ENCODE measurements at regions not wholly inside any gene's neighbourhood (a gene's known extent, or its start where the extent isn't known, plus 50 kb on each side); places are given as distances from the start of the nearest gene placed in this dataset.
A peak's percentile ranks its signal among the peaks of the same experiment; 100 is the strongest.

DNA sequence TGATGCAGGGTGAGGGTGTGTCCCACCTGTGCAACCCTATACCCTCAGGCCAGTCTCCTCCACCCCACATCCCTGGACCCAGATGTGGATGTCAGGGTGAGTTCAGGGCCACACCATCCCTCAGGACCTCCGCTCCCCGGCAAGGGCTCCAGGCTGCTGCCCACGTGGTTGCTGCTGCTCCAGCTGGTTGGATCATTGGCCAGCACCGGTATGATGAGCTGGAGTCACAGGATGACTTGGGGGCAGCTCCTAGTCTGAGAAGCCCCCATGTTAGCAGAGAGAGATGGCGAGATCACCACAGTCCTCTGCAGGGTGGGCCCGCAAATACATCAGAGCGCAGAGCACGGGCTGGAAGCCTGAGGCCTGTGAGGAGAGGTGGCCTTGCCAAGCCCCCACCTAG lies 103.3 kb upstream of the GDF10 start:
- Mint-ChIP-seq H3K9me3 (no peaks in the 10 kb centered on the region), H3K4me3 (no peak overlapping the region), H3K27me3 (ENCODE audit: low read depth) (no peaks in the 10 kb centered on the region), H3K27ac (no peak overlapping the region), H3K4me1 (ENCODE audit: low read depth) (no peaks in the 10 kb centered on the region), H3K36me3 (ENCODE audit: low read depth) (no peaks in the 10 kb centered on the region)
- DNase-seq (ENCODE audit: low spot score): no peak

DNA sequence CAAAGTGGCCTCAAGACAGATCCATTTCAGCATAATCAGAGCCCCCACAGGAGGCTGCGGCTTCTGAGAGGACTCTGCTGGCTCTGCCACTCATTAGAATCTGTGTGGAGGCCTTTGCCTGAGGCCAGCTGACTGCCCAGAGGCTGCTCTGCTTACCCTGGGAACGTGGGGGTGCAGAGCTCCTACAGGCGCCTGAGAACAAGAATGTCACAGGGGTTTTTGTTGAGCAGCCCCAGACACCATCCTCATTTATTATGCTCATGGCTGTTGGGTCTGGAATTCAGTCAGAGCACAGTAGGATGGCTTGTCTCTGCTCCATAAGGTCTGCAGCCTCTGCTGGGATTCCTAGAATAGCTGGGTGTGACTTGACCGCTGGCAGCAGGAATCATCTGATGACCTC lies 101.8 kb upstream of the GDF10 start:
- no peak for DNase-seq (ENCODE audit: low spot score)
- Mint-ChIP-seq H3K4me1 (ENCODE audit: low read depth) (no peaks in the 10 kb centered on the region), H3K27me3 (ENCODE audit: low read depth) (no peaks in the 10 kb centered on the region)

DNA sequence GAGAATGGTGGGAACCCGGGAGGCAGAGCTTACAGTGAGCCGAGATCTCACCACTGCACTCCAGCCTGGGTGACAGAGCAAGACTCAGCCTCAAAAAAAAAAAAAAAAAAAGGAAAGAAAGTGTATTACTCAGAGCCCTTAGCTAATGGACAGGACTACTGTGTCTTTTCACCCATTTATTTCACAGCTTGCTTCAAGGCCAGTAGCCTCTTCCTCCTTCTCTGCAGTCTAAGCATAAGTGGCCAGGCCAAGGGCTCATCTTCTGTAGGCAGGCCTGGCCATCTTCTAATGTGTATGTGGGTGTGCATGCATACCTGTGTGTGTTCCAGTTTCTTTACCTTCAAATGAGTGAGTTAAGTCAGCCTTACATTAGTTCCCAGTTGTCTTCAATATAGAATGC lies 94.8 kb upstream of the GDF10 start:
- Mint-ChIP-seq H3K27ac (no peak overlapping the region), H3K9me3 (peaks cover 4% of the 10 kb centered on the region), H3K36me3 (ENCODE audit: low read depth) (peaks cover 2% of the 10 kb centered on the region), H3K27me3 (ENCODE audit: low read depth) (no peaks in the 10 kb centered on the region), H3K4me3 (no peak overlapping the region), H3K4me1 (ENCODE audit: low read depth) (peaks cover 32% of the 10 kb centered on the region)
- DNase-seq (ENCODE audit: low spot score): no peak

More for the DNA sequence above, 101.8 kb upstream of the GDF10 start:
- H3K9me3 Mint-ChIP-seq: peaks cover 4% of the 10 kb centered on the region
- no peak overlapping the region for H3K27ac Mint-ChIP-seq
- no peaks in the 10 kb centered on the region for H3K36me3 Mint-ChIP-seq (ENCODE audit: low read depth)
- no peak overlapping the region for H3K4me3 Mint-ChIP-seq

DNA sequence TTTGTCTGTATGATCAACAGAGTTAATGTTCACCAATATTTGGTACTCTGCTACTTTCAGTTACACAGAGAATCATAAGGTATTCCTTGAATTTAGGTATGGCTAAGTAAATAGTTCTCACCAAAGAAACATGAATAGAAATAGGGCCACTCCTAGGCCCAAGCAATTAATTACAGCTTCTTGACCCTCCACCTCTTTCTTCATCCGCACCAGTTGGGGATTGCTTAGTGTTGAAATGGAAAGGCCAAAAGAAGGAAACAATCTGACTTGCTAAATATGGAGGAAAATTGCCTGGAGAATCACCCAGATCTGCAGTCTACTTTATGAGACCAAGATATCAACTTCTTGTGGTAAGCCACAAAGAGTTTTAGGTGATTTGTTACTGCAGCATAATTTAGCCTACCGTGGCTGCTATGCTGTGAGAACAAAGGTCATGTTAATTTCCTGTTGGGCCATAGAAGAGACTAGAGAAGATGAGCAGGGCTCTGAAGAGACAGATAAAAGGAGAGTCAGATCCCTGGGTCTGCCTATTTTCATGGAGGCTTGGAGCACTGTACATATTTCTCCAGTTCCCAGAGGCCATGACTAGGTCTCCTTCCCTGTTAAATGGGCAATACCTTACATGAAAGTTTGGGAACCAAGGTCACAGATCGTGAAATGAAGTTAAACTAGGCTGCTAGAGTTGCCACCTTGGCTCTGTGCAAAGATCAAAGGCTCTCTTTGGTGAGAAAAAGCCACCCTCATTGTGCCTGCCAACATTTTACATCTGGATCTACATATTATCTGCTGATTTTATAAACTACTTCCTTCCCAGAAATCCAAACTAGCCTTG lies 93.3 kb upstream of the GDF10 start:
- H3K36me3 Mint-ChIP-seq (ENCODE audit: low read depth): peaks cover 2% of the 10 kb centered on the region
- H3K9me3 Mint-ChIP-seq: peaks cover 8% of the 10 kb centered on the region
- no peaks in the 10 kb centered on the region for H3K27me3 Mint-ChIP-seq (ENCODE audit: low read depth)
- peak; percentile 27 for DNase-seq (ENCODE audit: low spot score)
- H3K4me1 Mint-ChIP-seq (ENCODE audit: low read depth): peaks cover 38% of the 10 kb centered on the region
- H3K27ac Mint-ChIP-seq: peak overlapping the region; percentile 77
- peak overlapping the region; percentile 60 for H3K4me3 Mint-ChIP-seq

DNA sequence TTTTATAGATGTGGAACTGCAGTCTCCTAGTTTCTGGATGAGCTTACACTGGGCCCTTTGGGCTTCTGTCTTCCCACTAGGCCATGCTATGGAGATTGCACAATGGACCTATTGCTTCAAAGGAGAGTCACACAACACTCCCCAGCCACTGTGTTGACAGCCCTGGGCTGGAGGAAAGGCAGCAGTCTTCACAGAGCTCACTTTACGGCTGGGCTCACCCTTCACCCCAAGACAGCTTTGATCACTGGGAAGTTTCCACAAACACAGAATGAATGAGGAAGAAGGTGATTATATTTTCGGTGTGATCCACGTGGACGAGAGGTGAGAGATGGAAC lies 92.7 kb upstream of the GDF10 start:
- no peak for DNase-seq (ENCODE audit: low spot score)
- H3K27me3 Mint-ChIP-seq (ENCODE audit: low read depth): no peaks in the 10 kb centered on the region
- peak overlapping the region; percentile 60 for H3K4me3 Mint-ChIP-seq
- peak overlapping the region; percentile 77 for H3K27ac Mint-ChIP-seq
- H3K4me1 Mint-ChIP-seq (ENCODE audit: low read depth): peaks cover 38% of the 10 kb centered on the region
- H3K9me3 Mint-ChIP-seq: peaks cover 11% of the 10 kb centered on the region
- peaks cover 2% of the 10 kb centered on the region for H3K36me3 Mint-ChIP-seq (ENCODE audit: low read depth)

DNA sequence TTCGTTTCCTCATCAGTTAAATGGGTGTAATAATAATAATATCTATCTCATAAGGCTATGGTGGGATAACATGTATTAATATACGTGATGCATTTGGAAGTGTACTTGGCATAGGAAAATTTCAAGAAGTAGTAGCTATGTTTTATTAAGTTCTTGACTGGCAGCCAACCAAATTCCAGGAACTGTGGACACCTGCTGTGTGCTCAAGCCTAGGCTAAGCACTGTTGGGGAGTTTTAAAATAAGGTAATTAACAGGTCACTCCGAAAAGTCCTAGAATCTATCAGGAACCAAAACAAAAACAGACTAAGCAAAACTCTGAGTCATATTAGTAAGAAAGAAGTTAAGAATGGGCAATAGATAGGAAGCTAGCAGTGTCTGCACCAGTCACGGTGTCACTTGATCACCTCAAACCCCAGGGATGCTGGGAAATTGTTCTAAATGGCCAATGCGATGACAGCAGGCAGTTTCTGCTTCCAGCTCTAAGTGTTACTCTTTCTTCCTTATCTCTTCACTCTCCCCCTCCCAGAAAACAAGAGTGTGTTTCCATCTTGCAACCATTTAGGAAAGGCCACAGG lies 92.0 kb upstream of the GDF10 start:
- DNase-seq (ENCODE audit: low spot score): no peak
- Mint-ChIP-seq H3K27ac (no peak overlapping the region), H3K36me3 (ENCODE audit: low read depth) (peaks cover 5% of the 10 kb centered on the region), H3K4me3 (no peak overlapping the region), H3K27me3 (ENCODE audit: low read depth) (no peaks in the 10 kb centered on the region), H3K4me1 (ENCODE audit: low read depth) (peaks cover 38% of the 10 kb centered on the region), H3K9me3 (peaks cover 15% of the 10 kb centered on the region)

DNA sequence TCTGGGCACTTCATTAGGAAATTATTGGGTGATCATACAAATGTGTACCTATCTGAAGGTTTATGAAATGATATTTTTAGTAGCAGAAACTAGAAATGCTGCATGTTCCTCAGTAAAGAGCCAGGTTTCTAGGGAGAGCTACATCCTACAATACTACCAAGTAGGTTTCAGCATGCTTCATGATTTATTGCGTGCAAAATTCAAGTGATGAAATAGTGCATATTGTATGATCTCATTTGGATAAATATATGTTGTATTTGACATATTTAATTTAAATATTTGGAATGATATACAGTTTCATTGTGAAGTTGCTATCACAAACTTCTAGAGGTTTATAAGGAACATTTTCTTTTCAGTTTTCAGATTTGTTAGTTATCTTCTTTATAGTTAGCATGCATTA lies 90.5 kb upstream of the GDF10 start:
- Mint-ChIP-seq H3K36me3 (ENCODE audit: low read depth) (peaks cover 5% of the 10 kb centered on the region), H3K27ac (no peak overlapping the region), H3K4me3 (no peak overlapping the region), H3K27me3 (ENCODE audit: low read depth) (no peaks in the 10 kb centered on the region), H3K4me1 (ENCODE audit: low read depth) (peaks cover 38% of the 10 kb centered on the region), H3K9me3 (peaks cover 17% of the 10 kb centered on the region)
- DNase-seq (ENCODE audit: low spot score): no peak

DNA sequence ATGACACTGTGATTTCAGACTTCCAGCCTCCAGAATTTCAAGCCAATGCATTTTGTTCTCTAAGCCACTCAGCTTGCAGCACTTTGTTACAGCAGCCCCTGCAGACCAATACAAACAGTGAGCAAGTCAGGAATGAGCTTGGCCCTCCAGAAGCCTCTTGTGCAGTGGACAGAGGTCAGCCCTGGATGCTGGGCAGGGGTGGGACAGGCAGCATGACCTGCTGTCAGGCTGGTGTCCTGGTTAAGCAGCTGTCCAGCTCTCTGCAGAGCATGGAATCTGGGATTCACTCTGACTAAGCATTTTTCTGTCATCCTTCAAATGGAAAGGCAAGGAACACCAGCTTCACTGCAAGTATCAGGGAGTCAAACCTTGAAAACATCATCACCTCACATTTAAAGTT lies 85.5 kb upstream of the GDF10 start:
- Mint-ChIP-seq H3K4me3 (no peak overlapping the region), H3K36me3 (ENCODE audit: low read depth) (peaks cover 3% of the 10 kb centered on the region), H3K27me3 (ENCODE audit: low read depth) (peaks cover 2% of the 10 kb centered on the region), H3K27ac (no peak overlapping the region), H3K9me3 (peaks cover 17% of the 10 kb centered on the region), H3K4me1 (ENCODE audit: low read depth) (peaks cover 20% of the 10 kb centered on the region)
- no peak for DNase-seq (ENCODE audit: low spot score)

DNA sequence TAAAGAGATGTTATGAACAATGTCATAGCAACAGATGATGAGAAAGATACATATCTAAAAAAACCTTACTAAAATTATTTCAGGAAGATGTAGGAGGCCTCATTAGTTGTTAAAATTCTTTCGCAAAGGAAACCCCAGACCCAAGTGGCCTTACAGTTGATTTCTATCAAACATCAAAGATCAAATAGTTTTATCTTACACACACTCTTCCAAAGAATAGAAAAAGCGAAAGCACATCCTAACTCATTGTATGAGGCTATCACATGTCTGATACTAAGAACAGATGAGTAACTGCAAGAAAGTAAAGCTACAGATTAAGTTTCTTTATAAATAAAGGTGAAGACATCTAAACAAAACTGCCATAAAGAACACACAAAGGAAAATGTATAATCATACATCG lies 82.9 kb upstream of the GDF10 start:
- peaks cover 2% of the 10 kb centered on the region for H3K27me3 Mint-ChIP-seq (ENCODE audit: low read depth)
- H3K4me1 Mint-ChIP-seq (ENCODE audit: low read depth): peaks cover 14% of the 10 kb centered on the region
- H3K9me3 Mint-ChIP-seq: peaks cover 11% of the 10 kb centered on the region
- DNase-seq (ENCODE audit: low spot score): no peak
- peak overlapping the region; percentile 13 for H3K4me3 Mint-ChIP-seq
- H3K27ac Mint-ChIP-seq: peak overlapping the region; percentile 1
- peaks cover 3% of the 10 kb centered on the region for H3K36me3 Mint-ChIP-seq (ENCODE audit: low read depth)

DNA sequence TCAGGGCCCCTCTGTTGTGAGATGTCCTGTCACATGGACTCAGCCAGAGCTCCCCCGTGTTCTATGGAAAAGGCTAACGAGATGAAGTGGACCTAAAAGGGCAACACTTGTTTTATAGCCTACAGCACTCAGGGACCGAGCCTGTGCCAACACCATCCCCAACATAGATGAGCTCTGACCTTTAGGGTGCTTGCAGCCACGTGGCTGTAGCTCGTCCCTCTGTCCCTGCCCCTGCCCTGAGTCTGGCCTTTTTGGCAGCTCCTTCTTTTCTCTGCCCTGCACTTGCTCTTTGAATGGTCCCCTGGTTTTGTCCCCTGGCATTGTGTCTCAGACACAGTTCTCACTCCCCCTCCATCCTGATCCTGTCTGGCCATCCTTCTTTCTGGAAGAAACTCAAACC lies 81.2 kb upstream of the GDF10 start:
- no peaks in the 10 kb centered on the region for H3K36me3 Mint-ChIP-seq (ENCODE audit: low read depth)

DNA sequence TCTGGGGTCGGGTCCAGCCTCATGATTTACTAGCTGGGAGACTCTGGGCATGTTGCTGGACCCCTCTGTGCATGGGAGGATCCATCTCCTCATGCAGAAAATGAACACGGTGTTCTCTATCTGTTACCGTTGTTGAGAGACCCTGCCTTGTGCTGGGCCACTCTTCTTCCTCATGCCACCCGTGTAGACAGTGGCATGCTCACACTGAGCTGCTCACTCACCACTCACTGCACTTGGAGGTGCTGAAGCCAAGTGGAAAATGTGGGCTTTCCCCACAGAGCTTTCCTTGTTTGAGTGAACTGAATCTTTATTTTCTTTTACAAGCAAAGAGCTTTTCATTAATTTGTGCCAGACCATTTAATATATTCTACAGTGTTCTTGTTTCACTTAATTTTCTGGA lies 77.5 kb upstream of the GDF10 start:
- Mint-ChIP-seq H3K36me3 (ENCODE audit: low read depth) (no peaks in the 10 kb centered on the region), H3K4me1 (ENCODE audit: low read depth) (peaks cover 6% of the 10 kb centered on the region), H3K27ac (no peak overlapping the region), H3K27me3 (ENCODE audit: low read depth) (peaks cover 2% of the 10 kb centered on the region), H3K9me3 (no peaks in the 10 kb centered on the region), H3K4me3 (no peak overlapping the region)
- no peak for DNase-seq (ENCODE audit: low spot score)

More for the DNA sequence above, 81.2 kb upstream of the GDF10 start:
- no peak for DNase-seq (ENCODE audit: low spot score)
- no peak overlapping the region for H3K4me3 Mint-ChIP-seq
- no peaks in the 10 kb centered on the region for H3K9me3 Mint-ChIP-seq
- H3K27ac Mint-ChIP-seq: no peak overlapping the region
- peaks cover 14% of the 10 kb centered on the region for H3K4me1 Mint-ChIP-seq (ENCODE audit: low read depth)
- peaks cover 2% of the 10 kb centered on the region for H3K27me3 Mint-ChIP-seq (ENCODE audit: low read depth)

DNA sequence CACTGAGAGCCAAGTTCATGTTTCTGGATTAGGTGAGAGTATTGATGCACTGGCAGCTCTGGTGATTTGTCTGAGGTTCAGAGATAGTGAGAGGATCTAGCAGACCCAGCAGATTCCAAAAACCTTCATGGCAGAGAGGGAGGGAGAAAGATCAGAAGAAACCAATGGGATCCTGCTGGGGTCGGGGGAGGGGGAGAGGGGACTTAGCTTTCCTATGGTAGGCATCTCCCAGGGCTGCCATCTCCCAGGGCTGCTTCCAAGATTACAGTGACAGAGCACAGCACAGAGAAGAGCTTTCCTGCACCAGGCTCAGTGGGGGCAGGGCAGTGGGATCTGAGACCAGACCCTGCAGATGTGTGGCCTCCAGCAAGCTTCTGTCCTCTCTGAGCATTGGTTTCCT lies 76.8 kb upstream of the GDF10 start:
- no peak overlapping the region for H3K4me3 Mint-ChIP-seq
- H3K4me1 Mint-ChIP-seq (ENCODE audit: low read depth): no peaks in the 10 kb centered on the region
- no peak overlapping the region for H3K27ac Mint-ChIP-seq
- H3K9me3 Mint-ChIP-seq: no peaks in the 10 kb centered on the region
- H3K36me3 Mint-ChIP-seq (ENCODE audit: low read depth): no peaks in the 10 kb centered on the region
- no peak for DNase-seq (ENCODE audit: low spot score)
- H3K27me3 Mint-ChIP-seq (ENCODE audit: low read depth): peaks cover 2% of the 10 kb centered on the region

DNA sequence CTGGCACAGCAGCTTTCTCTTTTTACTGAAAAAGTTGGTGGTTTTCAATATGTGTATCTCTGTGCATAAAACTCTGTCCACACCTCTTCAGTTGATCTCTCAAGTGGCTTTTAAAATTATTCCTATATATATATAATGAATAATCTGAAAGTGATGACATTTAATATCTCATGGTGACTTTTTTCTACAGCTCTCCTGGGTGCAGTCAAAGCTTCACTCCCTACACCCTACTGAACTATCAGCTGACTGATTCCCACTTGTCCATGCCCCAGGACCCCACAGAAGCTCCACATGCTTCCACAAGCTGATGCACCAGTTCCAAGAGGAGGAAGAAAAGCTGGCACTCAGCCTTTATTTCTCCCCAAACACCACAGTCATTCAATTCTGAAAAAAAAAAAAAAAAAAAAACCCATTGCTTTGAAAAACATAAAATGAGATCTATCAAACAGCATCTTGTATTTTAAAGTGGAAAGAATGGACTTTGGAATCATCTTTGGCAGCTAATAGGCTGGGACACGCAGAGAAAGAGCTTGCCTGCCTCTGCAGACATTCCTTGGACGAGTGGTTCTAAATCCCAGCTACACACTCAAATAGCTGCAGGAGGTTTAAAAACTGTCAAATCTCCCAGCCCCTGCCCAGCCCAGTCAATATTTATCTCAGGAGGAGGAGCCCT lies 75.3 kb upstream of the GDF10 start:
- Mint-ChIP-seq H3K4me3 (no peak overlapping the region), H3K4me1 (ENCODE audit: low read depth) (no peaks in the 10 kb centered on the region), H3K27me3 (ENCODE audit: low read depth) (no peaks in the 10 kb centered on the region), H3K36me3 (ENCODE audit: low read depth) (no peaks in the 10 kb centered on the region), H3K9me3 (peaks cover 5% of the 10 kb centered on the region), H3K27ac (no peak overlapping the region)
- DNase-seq (ENCODE audit: low spot score): no peak

DNA sequence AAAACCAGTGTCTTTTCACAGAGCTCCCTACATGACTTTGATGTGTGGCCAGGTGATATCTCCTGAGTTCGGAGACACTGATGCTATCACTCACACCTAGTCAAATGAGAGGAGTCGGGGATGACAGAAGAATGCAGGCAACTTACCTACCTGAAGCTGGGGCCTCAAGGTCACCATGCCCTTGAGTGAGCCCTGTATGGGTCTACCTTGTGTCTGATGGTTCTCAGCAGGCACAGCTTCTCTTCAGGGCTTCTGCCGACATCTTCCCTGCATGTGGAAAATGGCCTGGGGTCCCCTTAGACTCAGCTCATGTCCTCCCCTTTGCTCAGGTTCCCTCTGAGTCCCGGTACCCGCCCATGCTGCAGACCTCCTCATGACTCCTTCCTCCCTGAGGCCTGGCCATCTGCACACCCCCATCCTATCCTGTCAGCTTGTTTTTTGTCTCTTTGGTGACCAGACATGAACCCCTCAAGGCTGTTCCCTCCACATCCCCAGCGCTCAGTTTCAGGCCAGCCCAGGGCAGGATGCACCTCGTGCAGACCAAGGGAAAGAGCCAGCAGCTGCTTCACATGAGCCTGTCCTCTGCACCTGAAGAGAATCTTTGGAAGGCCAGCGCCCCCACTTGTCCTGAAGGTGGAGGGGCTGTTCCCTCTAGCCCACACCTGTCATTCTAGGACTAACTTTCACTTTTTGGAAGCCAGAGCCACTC lies 74.6 kb upstream of the GDF10 start:
- no peak overlapping the region for H3K4me3 Mint-ChIP-seq
- H3K27me3 Mint-ChIP-seq (ENCODE audit: low read depth): no peaks in the 10 kb centered on the region
- H3K9me3 Mint-ChIP-seq: peaks cover 5% of the 10 kb centered on the region
- H3K36me3 Mint-ChIP-seq (ENCODE audit: low read depth): no peaks in the 10 kb centered on the region
- H3K27ac Mint-ChIP-seq: no peak overlapping the region
- DNase-seq (ENCODE audit: low spot score): no peak
- H3K4me1 Mint-ChIP-seq (ENCODE audit: low read depth): peaks cover under 1% of the 10 kb centered on the region

Data from T-helper 2 cell treated with Interferon-gamma antibody and Interleukin-4, amounts not matched to agents 5 μg/mL and 100 μg/mL, for 36 hours (primary cell).